ENCODE measurements at regions not wholly inside any gene's neighbourhood (a gene's known extent, or its start where the extent isn't known, plus 50 kb on each side); places are given as distances from the start of the nearest gene placed in this dataset.

DNA sequence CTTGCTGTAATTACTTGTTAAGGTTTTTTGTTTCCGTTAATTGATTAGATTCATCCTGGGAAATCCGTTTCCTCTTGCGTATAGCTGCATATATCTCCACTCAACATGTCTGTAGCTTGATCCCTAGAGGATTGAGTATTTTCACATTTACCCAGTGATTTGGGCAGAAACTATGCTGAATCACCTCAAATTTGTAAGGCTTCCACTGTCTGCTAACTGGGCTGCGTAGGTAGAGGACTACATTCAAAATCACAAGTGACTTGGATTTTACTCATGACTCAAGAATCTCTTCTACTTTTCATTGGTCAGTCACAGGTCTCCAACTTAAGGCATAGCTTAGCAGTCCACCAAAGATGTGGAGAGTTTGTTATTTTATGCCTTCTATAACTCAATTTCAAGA, 141.8 kb downstream of the POLR1F start:
- Histone ChIP-seq H3K4me1 (ENCODE audit: control insufficient read depth, extremely low read depth, insufficient read depth, low read length) (no peaks in the 10 kb centered on the region), H3K27me3 (ENCODE audit: control insufficient read depth, extremely low read depth, insufficient read depth, low read length) (no peaks in the 10 kb centered on the region), H3K4me2 (ENCODE audit: control insufficient read depth, extremely low read depth, insufficient read depth, low read depth, low read length) (no peak overlapping the region), H4K20me1 (ENCODE audit: control insufficient read depth, extremely low read depth, insufficient read depth, low read length) (no peaks in the 10 kb centered on the region), H3K9me1 (ENCODE audit: control insufficient read depth, extremely low read depth, insufficient read depth, low read length) (no peaks in the 10 kb centered on the region), H3K36me3 (ENCODE audit: control insufficient read depth in 2 of 2, extremely low read depth in 1 of 2, insufficient read depth in 2 of 2, low read length in 2 of 2) (no peaks in the 10 kb centered on the region), H3K27ac (ENCODE audit: control insufficient read depth, insufficient read depth, low read length) (no peak overlapping the region), H2AFZ (ENCODE audit: control insufficient read depth, low read length) (no peak overlapping the region), H3K79me2 (ENCODE audit: control insufficient read depth, insufficient read depth, low read length) (no peaks in the 10 kb centered on the region), H3K9me3 (ENCODE audit: control insufficient read depth, low read depth, low read length) (no peaks in the 10 kb centered on the region), H3K4me3 (ENCODE audit: control insufficient read depth in 2 of 3, extremely low read depth in 1 of 3, insufficient read depth in 2 of 3, low read depth in 1 of 3, low read length in 3 of 3) (no peak overlapping the region), H3K9ac (ENCODE audit: control insufficient read depth, extremely low read depth, insufficient read depth, low read length) (no peak overlapping the region)
- dilution Hi-C loops (cut with MboI; ENCODE audit: extremely low pct_ligation_motif_present, low sequenced_read_pairs) = no loop called here
- DNase-seq (ENCODE audit: low read depth, low spot score) (no peak), FAIRE-seq (no peak)
- TF ChIP-seq EZH2 (IDR thresholded peaks at IDR 0.05; ENCODE audit: low read length) = no peak
- TF ChIP-seq, protein P1, sequence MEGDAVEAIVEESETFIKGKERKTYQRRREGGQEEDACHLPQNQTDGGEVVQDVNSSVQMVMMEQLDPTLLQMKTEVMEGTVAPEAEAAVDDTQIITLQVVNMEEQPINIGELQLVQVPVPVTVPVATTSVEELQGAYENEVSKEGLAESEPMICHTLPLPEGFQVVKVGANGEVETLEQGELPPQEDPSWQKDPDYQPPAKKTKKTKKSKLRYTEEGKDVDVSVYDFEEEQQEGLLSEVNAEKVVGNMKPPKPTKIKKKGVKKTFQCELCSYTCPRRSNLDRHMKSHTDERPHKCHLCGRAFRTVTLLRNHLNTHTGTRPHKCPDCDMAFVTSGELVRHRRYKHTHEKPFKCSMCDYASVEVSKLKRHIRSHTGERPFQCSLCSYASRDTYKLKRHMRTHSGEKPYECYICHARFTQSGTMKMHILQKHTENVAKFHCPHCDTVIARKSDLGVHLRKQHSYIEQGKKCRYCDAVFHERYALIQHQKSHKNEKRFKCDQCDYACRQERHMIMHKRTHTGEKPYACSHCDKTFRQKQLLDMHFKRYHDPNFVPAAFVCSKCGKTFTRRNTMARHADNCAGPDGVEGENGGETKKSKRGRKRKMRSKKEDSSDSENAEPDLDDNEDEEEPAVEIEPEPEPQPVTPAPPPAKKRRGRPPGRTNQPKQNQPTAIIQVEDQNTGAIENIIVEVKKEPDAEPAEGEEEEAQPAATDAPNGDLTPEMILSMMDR (optimal IDR thresholded peaks at IDR 0.05 in 1 of 3, IDR thresholded peaks at IDR 0.05 in 1 of 3, conservative IDR thresholded peaks at IDR 0.05 in 1 of 3; ENCODE audit: extremely low read depth in 1 of 3, insufficient read depth in 2 of 3, low read length in 3 of 3) = no peak

DNA sequence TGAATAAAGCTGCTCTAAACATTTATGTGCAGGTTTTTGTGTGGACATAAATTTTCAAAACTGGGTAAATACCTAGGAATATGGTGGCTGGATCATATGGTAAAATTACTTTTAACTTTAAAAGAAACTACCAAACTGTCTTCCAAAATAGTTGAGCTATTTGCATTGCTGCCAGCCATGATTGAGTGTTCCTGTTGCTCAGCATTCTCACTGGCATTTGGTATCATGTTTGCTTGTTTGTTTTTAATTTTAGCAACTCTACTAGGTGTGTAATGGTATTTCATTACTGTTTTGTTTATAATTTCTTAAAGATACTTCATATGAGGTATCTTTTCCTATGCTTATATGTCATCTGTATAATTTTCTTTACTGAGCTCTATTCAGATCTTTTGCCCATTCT, 143.2 kb downstream of the POLR1F start:
- FAIRE-seq = no peak
- no peaks in the 10 kb centered on the region for H3K4me1 ChIP-seq (ENCODE audit: control insufficient read depth, extremely low read depth, insufficient read depth, low read length)
- dilution Hi-C loops (cut with MboI; ENCODE audit: extremely low pct_ligation_motif_present, low sequenced_read_pairs) = no loop called here

More for the DNA sequence above, 143.2 kb downstream of the POLR1F start:
- no peaks in the 10 kb centered on the region for H3K9me3 ChIP-seq (ENCODE audit: control insufficient read depth, low read depth, low read length)
- no peak overlapping the region for H3K9ac ChIP-seq (ENCODE audit: control insufficient read depth, extremely low read depth, insufficient read depth, low read length)
- no peaks in the 10 kb centered on the region for H3K36me3 ChIP-seq (ENCODE audit: control insufficient read depth in 2 of 2, extremely low read depth in 1 of 2, insufficient read depth in 2 of 2, low read length in 2 of 2)
- H3K79me2 ChIP-seq (ENCODE audit: control insufficient read depth, insufficient read depth, low read length) = no peaks in the 10 kb centered on the region
- no peak overlapping the region for H3K4me2 ChIP-seq (ENCODE audit: control insufficient read depth, extremely low read depth, insufficient read depth, low read depth, low read length)
- H4K20me1 ChIP-seq (ENCODE audit: control insufficient read depth, extremely low read depth, insufficient read depth, low read length) = no peaks in the 10 kb centered on the region
- H3K27me3 ChIP-seq (ENCODE audit: control insufficient read depth, extremely low read depth, insufficient read depth, low read length) = no peaks in the 10 kb centered on the region
- H3K4me3 ChIP-seq (ENCODE audit: control insufficient read depth in 2 of 3, extremely low read depth in 1 of 3, insufficient read depth in 2 of 3, low read depth in 1 of 3, low read length in 3 of 3) = no peak overlapping the region
- H2AFZ ChIP-seq (ENCODE audit: control insufficient read depth, low read length) = no peak overlapping the region
- no peak for DNase-seq (ENCODE audit: low read depth, low spot score)
- no peak overlapping the region for H3K27ac ChIP-seq (ENCODE audit: control insufficient read depth, insufficient read depth, low read length)
- TF ChIP-seq, protein P1 (optimal IDR thresholded peaks at IDR 0.05 in 1 of 3, IDR thresholded peaks at IDR 0.05 in 1 of 3, conservative IDR thresholded peaks at IDR 0.05 in 1 of 3; ENCODE audit: extremely low read depth in 1 of 3, insufficient read depth in 2 of 3, low read length in 3 of 3) = no peak
- no peak for TF ChIP-seq EZH2 (IDR thresholded peaks at IDR 0.05; ENCODE audit: low read length)
- no peaks in the 10 kb centered on the region for H3K9me1 ChIP-seq (ENCODE audit: control insufficient read depth, extremely low read depth, insufficient read depth, low read length)
